ENCODE measurements at regions not wholly inside any gene's neighbourhood (a gene's known extent, or its start where the extent isn't known, plus 50 kb on each side); places are given as distances from the start of the nearest gene placed in this dataset.

DNA sequence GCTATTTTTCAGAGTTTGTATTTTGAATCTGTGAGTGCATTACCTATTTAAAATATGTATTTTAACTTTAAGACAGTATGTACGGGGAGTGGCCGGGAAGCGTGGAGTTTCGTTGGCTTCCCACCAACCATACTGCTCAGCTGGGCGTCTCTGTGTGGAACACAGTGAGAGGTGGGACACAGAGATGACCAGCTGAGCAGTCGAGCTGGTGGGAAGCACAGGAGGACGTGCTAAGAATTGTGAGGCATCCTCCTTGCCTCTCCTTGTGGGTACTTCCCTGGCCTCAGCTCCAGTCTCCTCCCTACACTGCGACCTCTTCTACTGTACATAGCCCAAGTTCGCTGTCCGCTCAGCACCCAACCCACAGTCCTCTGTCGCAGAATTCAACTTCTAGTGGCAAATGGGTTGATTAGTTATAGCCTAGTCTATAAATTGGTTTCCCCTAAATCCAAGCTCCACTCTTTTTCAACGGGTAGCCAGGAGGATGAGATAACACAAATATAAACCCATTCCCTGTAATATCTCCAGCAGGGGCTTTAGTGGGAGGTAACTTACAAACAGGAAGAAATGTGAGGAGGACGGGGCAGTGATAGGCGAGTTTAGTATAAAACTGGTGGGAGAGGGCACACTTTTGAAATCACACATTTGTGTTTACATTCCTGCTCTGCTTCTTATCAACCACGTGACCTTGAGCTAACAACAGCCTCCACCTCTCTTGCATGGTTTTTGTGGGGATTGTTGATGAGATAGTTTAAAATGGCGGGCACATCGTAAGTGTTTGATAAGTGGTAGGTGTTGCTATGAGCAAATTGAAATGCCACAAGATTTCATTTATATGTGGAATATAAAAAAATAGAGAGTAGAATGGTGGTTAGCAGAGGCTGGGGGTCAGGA is 211.9 kb upstream of the HS3ST3A1 start:
- DNase-seq (ENCODE audit: low read depth, low spot score) = no peak
- TF ChIP-seq, protein P1, sequence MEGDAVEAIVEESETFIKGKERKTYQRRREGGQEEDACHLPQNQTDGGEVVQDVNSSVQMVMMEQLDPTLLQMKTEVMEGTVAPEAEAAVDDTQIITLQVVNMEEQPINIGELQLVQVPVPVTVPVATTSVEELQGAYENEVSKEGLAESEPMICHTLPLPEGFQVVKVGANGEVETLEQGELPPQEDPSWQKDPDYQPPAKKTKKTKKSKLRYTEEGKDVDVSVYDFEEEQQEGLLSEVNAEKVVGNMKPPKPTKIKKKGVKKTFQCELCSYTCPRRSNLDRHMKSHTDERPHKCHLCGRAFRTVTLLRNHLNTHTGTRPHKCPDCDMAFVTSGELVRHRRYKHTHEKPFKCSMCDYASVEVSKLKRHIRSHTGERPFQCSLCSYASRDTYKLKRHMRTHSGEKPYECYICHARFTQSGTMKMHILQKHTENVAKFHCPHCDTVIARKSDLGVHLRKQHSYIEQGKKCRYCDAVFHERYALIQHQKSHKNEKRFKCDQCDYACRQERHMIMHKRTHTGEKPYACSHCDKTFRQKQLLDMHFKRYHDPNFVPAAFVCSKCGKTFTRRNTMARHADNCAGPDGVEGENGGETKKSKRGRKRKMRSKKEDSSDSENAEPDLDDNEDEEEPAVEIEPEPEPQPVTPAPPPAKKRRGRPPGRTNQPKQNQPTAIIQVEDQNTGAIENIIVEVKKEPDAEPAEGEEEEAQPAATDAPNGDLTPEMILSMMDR (IDR thresholded peaks at IDR 0.05; ENCODE audit: low read depth, low read length) = no peak
- in situ Hi-C loops (cut with HindIII; ENCODE audit: low sequenced_read_pairs) = no loop called here
- no peak overlapping the region for H3K4me3 ChIP-seq (ENCODE audit: low read depth, low read length)

DNA sequence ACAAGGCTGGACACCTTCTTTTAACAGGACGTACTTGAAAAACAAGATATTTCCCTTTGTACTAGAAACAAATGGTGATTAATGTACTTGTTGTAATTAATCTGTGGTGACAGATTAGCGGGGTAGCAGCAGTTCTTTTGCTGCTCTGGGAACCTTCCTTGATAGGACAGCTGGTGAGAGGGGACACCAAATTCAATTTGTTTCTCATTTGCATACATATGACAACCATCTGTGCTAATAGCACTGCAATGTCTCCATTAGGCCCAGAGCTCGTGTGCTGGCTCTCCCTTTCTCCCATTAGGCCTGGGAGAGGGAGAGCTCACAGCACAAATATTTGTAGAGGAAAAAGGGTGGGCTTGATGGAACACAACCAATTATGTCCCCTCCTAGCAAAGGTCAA is 221.0 kb upstream of the HS3ST3A1 start:
- no peak overlapping the region for H3K4me3 ChIP-seq (ENCODE audit: low read depth, low read length)
- no peak for DNase-seq (ENCODE audit: low read depth, low spot score)
- TF ChIP-seq, protein P1 (IDR thresholded peaks at IDR 0.05; ENCODE audit: low read depth, low read length) = no peak
- in situ Hi-C loops (cut with HindIII; ENCODE audit: low sequenced_read_pairs) = no loop called here

DNA sequence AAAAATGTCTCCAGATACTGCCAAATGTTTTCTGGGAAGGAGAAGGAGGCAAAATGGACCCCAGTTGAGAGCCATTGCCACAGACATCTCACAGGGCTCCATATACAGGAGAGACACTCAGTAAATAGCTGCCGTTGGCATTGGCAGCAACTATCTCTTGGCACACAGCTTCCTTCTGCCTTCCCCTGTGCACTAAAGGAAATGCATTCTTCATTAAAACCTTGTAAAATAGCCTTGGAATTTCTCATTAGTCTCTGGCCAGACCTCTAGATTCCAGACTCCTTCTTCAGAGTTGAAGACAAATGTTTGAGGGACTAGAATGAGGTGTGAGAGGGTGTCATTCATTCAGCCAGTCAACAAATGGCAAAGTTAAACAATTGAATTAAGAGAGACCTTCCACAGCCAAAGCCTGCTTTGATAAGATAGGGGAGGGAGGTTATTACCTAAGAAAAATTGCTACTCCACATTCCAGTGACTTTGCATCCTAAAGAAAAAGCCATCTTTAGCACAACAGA is 223.9 kb upstream of the HS3ST3A1 start:
- no peak for DNase-seq (ENCODE audit: low read depth, low spot score)
- TF ChIP-seq, protein P1 (IDR thresholded peaks at IDR 0.05; ENCODE audit: low read depth, low read length) = no peak
- H3K4me3 ChIP-seq (ENCODE audit: low read depth, low read length) = no peak overlapping the region
- in situ Hi-C loops (cut with HindIII; ENCODE audit: low sequenced_read_pairs) = no loop called here

DNA sequence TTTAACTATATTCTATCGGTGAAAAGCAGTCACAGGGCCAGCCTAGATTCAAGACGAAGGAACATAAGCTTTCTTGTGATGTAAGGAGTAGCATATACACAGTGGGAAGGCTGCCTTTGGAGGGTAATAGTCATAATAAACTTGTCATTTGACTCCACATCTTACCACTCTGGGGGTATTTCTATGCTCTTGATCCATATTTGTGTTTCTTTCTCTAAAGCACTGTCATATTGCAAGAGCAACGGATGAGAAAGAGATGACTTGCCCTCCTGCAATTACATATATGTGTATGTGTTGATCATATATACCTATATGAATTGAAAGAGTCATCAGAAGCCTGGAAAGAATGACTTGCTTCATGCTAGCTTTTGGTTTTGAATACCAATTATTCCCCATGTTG is 225.4 kb upstream of the HS3ST3A1 start:
- in situ Hi-C loops (cut with HindIII; ENCODE audit: low sequenced_read_pairs) = no loop called here
- no peak for DNase-seq (ENCODE audit: low read depth, low spot score)
- TF ChIP-seq, protein P1 (IDR thresholded peaks at IDR 0.05; ENCODE audit: low read depth, low read length) = no peak
- H3K4me3 ChIP-seq (ENCODE audit: low read depth, low read length) = no peak overlapping the region

DNA sequence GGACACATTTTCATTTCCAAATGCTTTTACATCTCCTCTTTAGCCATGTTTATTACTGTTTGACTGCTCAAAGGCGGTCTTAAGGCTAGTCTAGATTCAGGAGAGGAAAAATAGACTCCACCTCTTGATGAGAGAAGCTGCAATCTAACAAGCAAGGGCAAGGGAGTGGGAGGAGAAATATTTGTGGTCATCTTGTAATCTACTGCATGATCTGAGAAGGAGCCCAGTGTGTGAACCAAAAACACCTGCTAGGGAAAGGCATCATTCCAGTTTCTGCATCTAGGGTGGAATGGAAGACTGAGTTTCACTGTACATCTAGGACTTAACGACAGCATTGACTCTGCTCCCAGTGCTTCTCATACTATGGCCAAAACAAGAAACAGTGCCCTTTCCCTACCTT is 232.2 kb upstream of the HS3ST3A1 start:
- in situ Hi-C loops (cut with HindIII; ENCODE audit: low sequenced_read_pairs) = no loop called here
- TF ChIP-seq, protein P1 (IDR thresholded peaks at IDR 0.05; ENCODE audit: low read depth, low read length) = no peak
- no peak overlapping the region for H3K4me3 ChIP-seq (ENCODE audit: low read depth, low read length)
- no peak for DNase-seq (ENCODE audit: low read depth, low spot score)

DNA sequence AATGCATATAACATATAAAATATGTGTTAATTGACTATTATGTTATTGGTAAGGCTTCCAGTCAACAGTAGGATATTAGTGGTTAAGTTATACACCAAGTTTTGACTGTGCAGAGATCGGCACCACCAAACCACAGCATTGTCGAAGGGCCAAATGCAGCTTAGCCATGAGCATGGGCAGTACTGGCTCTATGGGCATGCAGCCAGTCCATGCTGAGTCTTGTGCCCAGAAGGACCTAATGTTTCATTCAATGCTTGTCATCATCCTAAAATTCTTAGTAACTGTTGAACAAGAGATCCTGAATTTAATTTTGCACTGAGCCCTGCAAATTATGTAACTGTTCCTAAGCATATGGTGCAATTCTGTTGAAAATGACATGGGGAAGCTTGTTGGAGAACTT is 233.4 kb upstream of the HS3ST3A1 start:
- TF ChIP-seq, protein P1 (IDR thresholded peaks at IDR 0.05; ENCODE audit: low read depth, low read length) = no peak
- DNase-seq (ENCODE audit: low read depth, low spot score) = peak; percentile 25
- no peak overlapping the region for H3K4me3 ChIP-seq (ENCODE audit: low read depth, low read length)
- in situ Hi-C loops (cut with HindIII; ENCODE audit: low sequenced_read_pairs) = no loop called here
